Effector memory CD4-positive, alpha-beta T cell (primary cell): ENCODE measurements at regions not wholly inside any gene's neighbourhood (a gene's known extent, or its start where the extent isn't known, plus 50 kb on each side); places are given as distances from the start of the nearest gene placed in this dataset.

Experiments used
- DNase-seq, 3 donors: peaks; one replicate each; pipeline ENCODE4 v3.0.0-alpha.2; 2020
- H3K27ac ChIP-seq: 2 replicates; pipeline ENCODE4 v1.7.0; 2013; ENCODE audit warnings: mild to moderate bottlenecking, low read length, moderate library complexity; ENCODE audit not compliant: insufficient read depth, poor library complexity, severe bottlenecking
- H3K27me3 ChIP-seq: replicated peaks from 2 replicates; pipeline ENCODE4 v1.7.0; 2013; ENCODE audit warnings: mild to moderate bottlenecking, low read length; ENCODE audit not compliant: insufficient read depth, control insufficient read depth, poor library complexity, severe bottlenecking
- H3K36me3 ChIP-seq: 2 replicates; pipeline ENCODE4 v1.7.0; 2013; ENCODE audit warnings: mild to moderate bottlenecking, low read length, moderate library complexity; ENCODE audit not compliant: control insufficient read depth, insufficient read depth
- H3K4me1 ChIP-seq: 2 replicates; pipeline ENCODE4 v1.7.0; 2013; ENCODE audit warnings: low read length, mild to moderate bottlenecking; ENCODE audit not compliant: control insufficient read depth, insufficient read depth, poor library complexity, severe bottlenecking
- H3K4me3 ChIP-seq: 2 replicates; pipeline ENCODE4 v1.7.0; 2013; ENCODE audit warnings: low read length, low read depth, mild to moderate bottlenecking; ENCODE audit not compliant: insufficient read depth, poor library complexity, severe bottlenecking
- H3K9me3 ChIP-seq: 2 replicates; pipeline ENCODE4 v1.7.0; 2013; ENCODE audit warnings: mild to moderate bottlenecking, low read length, moderate library complexity; ENCODE audit not compliant: control insufficient read depth

DNA sequence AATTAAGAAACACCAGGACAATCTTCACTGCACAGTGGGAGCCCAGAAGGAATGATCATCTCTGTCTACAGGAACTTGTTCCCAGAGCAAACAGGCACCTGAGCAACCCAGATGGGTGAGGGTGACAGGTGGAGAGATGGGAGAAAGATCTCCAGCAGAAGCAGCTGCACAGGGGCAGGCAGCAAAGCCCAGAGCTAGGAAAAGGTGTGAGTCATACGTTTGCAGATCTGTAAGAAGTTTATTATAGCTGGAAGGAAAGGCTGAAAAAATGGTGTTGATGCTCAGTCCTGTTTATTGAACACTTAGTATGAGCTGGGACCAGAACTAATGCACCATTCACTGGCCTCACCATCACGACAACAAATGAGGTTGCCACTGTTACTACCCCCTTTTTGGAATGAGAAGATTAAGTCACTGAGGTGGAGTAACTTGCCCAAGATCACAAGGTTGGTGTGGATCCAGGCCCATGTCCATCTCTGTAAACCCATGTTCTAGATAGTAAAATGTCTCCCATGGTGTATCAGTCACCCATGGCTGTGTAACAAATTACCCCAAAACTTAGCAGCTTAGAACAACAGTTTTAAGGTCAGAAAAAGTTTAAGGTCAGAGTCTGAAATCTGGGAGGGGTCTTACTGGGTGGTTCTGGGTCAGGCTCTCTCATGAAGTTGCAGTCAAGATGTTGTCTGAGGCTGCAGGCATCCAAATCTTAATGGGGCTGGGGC lies 506.9 kb downstream of the RPS24 start:
- no peaks in the 10 kb centered on the region for H3K27me3 ChIP-seq
- no peak for DNase-seq
- H3K27ac ChIP-seq: no peak overlapping the region

DNA sequence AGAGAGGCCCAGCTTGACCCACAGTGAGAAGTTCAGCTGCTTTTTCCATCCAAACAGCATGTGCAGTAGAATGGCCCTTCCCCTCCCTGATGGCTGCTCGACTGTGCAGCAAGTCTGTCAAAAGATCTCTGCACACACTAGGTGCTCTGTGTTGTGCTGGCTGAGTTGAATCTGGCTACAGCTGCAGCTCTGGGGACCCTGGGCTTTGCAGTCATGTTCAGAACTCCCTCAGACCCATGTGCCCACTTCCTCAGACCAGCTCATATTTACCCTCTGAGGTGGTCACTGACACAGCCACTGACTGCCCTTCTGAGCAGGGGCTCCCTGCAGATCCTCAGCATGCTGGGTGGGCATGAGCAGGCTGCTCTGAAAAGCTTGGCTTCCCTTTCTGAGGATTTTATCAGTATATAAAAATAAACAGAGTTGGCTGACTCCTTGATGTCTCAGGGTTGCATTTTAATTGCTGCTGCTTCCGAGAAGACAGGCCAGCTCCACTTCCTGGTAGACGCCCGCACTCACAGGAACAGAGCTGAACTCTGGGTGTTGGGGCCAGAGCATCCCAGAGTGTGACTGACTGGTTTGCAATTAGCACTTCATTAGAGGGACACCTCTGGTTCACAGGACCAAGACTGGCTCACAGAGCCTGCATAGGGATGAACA lies 507.9 kb downstream of the RPS24 start:
- Histone ChIP-seq H3K4me1 (no peaks in the 10 kb centered on the region), H3K4me3 (no peak overlapping the region), H3K27me3 (no peaks in the 10 kb centered on the region), H3K9me3 (no peaks in the 10 kb centered on the region), H3K27ac (no peak overlapping the region), H3K36me3 (no peaks in the 10 kb centered on the region)
- no peak for DNase-seq

More for the DNA sequence above, 506.9 kb downstream of the RPS24 start:
- no peak overlapping the region for H3K4me3 ChIP-seq
- H3K4me1 ChIP-seq: no peaks in the 10 kb centered on the region
- H3K36me3 ChIP-seq: no peaks in the 10 kb centered on the region
- no peaks in the 10 kb centered on the region for H3K9me3 ChIP-seq

DNA sequence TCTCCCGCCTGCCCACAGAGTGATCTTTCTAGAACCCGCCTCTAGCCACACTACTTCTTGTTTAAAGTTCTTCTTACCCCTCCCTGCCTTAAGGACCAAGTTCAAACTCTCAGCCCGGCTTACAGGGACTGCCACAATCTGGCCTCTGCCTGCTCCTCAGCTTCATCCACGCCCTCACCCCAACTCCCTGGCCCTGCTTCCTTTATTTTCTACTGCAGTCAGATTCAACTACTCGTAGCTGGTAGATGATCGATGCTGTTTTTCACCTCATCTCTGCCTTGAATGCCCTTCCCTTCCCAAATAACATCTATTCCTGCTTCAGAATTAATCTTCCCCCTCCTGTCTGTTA lies 508.5 kb downstream of the RPS24 start:
- H3K27me3 ChIP-seq: no peaks in the 10 kb centered on the region
- H3K4me1 ChIP-seq: no peaks in the 10 kb centered on the region
- no peak for DNase-seq
- H3K36me3 ChIP-seq: no peaks in the 10 kb centered on the region
- H3K4me3 ChIP-seq: no peak overlapping the region
- H3K9me3 ChIP-seq: no peaks in the 10 kb centered on the region
- H3K27ac ChIP-seq: no peak overlapping the region

DNA sequence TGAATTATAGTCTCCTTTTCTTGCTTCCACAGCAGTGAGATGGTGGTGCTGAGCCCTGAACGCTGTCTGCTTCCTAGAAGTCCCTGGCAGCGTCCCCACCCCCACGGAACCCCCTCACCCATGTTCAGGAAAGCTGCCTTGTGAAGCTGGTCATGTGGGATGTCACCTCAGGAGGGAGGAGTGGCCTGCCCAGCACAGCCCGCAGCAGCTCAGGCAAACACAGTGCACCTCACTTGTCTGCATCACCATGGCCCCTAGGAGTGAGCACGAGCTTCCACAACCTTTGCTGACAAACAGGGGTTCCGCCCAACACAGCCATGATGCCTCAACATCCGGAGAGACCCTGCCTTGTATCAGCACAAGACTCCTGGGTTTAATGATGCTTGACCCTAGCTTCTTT lies 508.9 kb downstream of the RPS24 start:
- H3K27me3 ChIP-seq: no peaks in the 10 kb centered on the region
- H3K36me3 ChIP-seq: no peaks in the 10 kb centered on the region
- no peaks in the 10 kb centered on the region for H3K4me1 ChIP-seq

DNA sequence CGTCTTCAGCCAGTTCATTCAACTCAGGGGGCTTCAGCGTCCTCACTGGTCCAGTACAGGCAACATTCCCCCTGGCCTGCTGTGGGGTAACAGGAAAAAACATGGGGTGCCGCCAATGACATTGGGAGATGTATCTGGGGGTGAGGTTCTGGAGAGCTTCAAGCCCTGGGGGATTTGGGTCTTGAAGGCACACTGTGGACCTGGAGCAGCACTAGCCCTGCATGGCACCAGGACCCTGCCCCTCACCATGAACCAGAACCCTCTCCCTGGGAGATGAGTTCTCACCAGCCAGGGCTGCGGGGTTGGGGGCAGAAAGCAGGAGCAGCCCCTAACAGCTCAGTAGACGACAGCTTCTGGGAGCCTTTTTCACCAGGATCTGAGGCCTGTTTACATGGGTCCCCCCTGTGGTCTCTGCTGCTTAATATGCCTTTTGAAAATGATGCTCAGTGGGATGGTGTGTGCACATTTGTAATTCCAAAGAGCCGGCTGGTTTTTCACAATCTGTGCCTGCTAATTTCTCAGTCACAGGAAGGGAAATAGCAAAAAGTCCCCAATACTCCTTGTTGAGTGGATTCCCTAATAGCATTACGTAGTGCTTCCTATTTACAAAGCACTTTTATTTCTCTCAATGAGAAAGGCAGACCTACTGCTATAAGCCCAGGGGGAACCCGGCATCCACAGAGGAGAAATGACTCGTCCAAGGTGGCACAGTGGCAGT lies 509.5 kb downstream of the RPS24 start:
- H3K36me3 ChIP-seq: no peaks in the 10 kb centered on the region
- H3K27me3 ChIP-seq: no peaks in the 10 kb centered on the region
- no peaks in the 10 kb centered on the region for H3K9me3 ChIP-seq
- H3K27ac ChIP-seq: no peak overlapping the region
- no peaks in the 10 kb centered on the region for H3K4me1 ChIP-seq
- no peak overlapping the region for H3K4me3 ChIP-seq
- no peak for DNase-seq

More for the DNA sequence above, 508.9 kb downstream of the RPS24 start:
- Histone ChIP-seq H3K9me3 (no peaks in the 10 kb centered on the region), H3K27ac (no peak overlapping the region), H3K4me3 (no peak overlapping the region)
- no peak for DNase-seq

DNA sequence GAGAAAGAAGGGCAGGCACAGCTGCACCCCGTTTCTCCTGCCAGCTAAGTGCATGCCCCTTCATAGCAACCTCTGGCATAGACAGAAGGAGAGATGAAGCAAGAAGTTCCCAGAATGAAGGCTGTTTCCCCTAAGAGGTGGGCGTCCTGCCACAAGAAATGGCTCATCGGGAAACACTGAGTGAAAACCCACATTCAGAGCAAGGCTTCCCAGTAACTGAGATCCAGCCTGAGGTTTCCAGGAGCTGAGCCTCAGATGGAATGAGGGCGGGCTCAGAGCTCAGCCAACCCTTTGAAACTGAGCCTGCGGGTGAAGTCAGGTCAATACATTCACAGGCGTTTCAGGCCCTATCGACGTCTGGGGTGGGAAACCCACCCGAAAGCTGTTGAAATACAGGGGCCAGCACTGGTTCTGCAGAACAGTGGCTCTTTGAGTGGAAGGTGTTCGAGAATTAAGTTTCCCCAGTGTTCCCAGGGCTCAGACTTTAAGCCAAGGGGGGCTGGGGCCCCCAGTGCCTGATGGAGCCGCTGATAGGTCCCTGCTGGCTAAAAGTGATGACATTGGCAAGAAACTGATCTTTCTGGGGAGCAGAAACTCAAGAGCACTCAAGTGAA lies 510.2 kb downstream of the RPS24 start:
- Histone ChIP-seq H3K9me3 (no peaks in the 10 kb centered on the region), H3K4me1 (no peaks in the 10 kb centered on the region), H3K27me3 (no peaks in the 10 kb centered on the region), H3K36me3 (no peaks in the 10 kb centered on the region), H3K4me3 (no peak overlapping the region), H3K27ac (no peak overlapping the region)
- DNase-seq: no peak

DNA sequence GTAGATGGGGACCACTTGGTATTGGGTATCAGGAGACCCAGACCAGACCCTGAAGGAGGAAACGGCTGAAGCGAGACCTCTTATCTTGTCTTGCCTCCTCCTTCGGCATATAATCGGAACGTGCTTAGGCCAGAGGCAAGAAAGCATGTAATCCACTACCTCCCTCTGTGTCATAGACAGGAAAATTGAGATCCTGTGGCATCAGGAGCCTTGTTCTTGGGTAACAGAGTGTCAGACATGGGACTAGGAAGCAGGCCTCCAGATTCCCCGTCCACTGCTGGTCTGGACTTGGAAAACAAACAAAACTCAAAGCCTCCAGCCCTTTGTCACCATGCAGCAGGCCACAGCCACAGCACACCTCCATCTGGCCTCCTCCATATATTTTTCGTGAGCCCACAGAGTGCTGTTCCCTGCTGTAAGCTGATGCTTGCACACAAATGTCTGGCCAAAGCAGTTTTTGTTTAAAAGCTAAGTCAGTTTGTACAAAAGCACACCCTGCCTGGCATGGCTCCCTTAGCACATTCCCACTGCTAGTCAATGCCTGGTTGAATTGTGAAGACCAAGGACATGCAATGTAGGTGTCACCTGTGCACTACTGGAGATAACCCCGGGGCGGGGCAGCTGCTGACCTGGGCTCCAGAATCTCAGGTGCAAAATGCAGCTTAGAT lies 510.9 kb downstream of the RPS24 start:
- Histone ChIP-seq H3K36me3 (no peaks in the 10 kb centered on the region), H3K4me3 (no peak overlapping the region), H3K27ac (no peak overlapping the region), H3K4me1 (no peaks in the 10 kb centered on the region), H3K9me3 (no peaks in the 10 kb centered on the region), H3K27me3 (no peaks in the 10 kb centered on the region)
- DNase-seq: no peak

DNA sequence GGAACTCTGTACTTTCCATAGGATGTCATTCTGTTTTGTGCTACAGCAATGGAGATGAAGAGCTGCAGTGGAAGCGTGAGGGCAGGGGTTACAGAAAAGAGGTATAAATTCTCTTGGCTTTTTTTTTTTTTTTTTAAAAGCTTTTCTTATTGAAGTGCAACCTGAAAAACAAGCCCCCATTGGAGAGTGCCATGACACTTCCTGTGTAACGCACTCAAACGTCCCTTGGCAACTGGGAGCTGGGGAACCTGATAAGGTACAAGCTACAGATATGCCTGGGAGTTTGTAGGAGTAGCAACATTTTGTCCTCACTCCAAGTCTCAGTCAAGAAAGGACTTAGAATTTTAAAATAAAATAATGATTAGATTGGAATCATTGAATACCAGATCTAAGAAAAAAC lies 512.1 kb downstream of the RPS24 start:
- Histone ChIP-seq H3K4me3 (no peak overlapping the region), H3K4me1 (no peaks in the 10 kb centered on the region), H3K9me3 (no peaks in the 10 kb centered on the region), H3K27ac (no peak overlapping the region), H3K36me3 (no peaks in the 10 kb centered on the region), H3K27me3 (no peaks in the 10 kb centered on the region)
- no peak for DNase-seq

DNA sequence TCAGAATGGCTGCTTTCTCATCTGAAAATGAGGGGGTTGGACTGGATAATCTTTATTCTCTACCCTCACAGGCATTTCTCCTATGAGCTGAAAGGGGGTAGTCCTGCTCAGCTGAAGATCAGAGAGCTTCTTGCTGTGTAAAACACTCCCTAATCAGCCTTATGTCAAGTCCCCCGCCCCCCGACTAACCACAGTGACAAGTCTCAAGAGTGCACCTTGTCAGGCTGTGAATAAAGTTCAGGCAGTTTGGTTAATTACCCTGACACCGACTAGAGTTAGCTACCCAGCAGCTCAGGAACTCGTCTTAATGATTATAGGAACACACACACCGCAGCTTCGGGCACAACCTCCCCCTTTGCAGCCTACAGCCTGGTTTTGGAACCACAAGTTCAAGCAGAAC lies 513.7 kb downstream of the RPS24 start:
- Histone ChIP-seq H3K4me1 (no peaks in the 10 kb centered on the region), H3K27me3 (peaks cover 1% of the 10 kb centered on the region), H3K36me3 (no peaks in the 10 kb centered on the region), H3K27ac (no peak overlapping the region), H3K4me3 (no peak overlapping the region), H3K9me3 (no peaks in the 10 kb centered on the region)
- no peak for DNase-seq
